DMS 273 (cell line): ENCODE measurements at regions not wholly inside any gene's neighbourhood (a gene's known extent, or its start where the extent isn't known, plus 50 kb on each side); places are given as distances from the start of the nearest gene placed in this dataset.

Experiments used
- DNase-seq: peaks from one replicate; lab custom pipeline; 2025; ENCODE audit not compliant: unreplicated experiment; lab: John Stamatoyannopoulos, UW

DNA sequence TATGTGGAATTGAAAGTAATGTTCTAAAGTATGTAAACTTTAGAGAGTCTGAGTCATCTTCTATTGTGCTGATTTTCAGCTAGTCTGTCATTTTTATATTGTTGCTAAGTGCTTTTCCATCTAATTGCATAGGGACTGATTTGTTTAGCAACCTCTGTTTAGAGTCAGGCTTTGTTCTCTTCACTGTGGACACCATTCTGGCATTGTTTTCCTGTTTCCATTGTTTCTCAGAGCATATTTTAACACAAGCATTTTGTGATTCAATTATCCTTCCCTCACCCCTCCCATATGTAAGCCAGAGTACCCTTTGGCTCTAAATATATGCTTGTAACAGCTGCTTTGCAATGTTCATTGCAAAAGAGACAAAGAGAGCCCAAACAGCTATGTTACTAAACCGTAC lies 748.4 kb upstream of the PHF14 start:
- no peak for DNase-seq

DNA sequence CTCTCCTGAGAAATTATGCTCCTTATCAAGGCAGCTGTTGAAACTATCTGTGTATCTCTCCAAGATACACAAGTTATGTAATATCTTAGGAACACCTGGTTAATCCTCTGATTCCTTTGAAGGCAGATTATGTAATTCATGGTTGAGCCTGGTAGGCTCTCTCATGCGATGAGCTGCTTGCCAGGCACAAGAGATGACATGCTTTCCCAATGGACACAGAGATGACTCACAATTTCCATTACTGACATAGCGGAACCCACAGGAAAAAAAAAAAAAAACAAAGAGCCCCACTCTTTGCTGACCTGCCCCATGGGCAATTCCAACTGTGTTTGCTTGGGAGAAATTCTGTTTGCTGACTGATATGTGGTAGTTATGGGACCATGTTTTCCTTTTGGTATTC lies 736.4 kb upstream of the PHF14 start:
- DNase-seq, result peak; percentile 34

DNA sequence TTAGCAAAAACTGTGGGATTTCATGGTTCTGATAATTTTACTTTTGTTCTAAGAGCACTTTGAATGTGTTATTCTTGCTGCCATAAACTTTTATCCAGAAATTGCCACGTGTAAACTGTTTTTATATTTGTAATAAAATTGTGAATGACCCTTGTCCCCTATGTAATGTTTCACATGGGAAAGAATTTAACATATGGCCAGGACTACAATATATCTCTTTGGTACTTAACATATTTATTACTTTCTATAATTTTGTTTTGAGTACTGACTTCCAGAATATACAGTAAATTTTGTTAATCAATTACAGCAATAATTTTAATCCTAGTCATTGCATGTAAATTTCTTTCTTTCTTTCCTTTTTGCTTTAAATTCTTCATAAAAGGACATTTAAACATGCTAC lies 735.0 kb upstream of the PHF14 start:
- no peak for DNase-seq

DNA sequence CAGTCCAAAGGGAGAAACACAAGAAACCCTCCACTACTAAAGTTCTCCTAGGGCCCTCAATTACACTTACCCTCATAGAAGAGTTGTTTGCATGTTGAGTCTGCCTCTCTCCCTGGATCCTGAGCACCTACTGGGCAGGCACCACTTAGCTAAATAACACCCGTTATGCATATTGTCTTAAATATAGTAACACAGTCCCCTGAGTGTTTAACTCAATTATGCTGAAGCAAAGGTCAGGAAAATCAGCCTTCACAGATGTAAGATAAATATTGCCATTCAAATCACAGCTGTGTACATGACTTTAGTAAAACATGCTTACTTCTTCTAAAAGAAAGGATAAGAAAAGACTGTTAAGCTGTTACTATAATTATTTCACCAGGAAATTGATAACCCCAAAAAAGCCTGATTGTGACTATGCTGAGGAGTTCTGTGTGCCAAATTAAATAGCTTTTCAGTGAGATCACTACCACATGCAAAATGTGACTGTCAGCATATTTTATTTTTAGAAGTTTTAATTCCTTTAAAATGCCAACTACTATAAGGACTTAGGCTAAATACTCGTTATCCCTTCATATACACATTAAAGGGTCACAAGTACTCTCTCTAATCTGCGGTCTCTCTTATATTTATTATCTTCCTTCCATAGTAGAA lies 733.9 kb upstream of the PHF14 start:
- DNase-seq, result peak; percentile 57

DNA sequence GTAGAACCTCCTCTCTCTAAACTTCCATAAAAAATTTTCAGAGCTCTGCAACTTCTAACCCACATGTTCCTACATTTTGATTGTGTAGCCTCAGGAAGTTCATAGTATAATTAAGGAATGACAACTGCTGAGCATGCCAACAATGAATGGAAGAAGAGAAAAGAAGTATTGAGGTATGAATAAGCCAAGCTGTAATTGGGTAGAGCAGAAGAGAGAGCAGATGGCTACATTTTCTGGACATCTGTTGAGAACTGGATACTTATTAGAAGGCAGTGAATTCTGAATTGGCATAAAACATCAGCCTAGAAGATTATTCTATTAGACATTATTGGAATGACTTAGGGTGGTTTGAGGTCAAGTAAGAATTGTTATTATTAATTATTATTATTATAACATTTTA lies 728.3 kb upstream of the PHF14 start:
- DNase-seq, result peak; percentile 97

DNA sequence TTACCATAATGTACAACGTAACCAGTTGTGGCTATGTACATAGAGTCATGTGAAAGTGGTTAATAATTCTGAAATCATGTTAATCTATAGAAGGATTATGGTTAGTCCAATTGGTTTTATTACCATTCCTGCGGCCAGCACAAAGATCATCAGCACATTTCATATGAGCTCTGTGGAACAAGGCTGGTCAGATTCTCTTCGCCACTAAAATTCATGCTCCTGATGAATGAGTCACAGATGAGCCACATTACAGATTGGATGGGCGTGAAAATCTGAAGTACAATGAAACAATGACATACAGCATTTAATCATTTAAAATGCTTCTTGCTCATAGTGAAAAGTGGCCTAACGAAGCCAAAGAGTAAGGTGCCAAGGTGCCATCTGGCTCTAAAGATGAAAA lies 716.2 kb upstream of the PHF14 start:
- no peak for DNase-seq

DNA sequence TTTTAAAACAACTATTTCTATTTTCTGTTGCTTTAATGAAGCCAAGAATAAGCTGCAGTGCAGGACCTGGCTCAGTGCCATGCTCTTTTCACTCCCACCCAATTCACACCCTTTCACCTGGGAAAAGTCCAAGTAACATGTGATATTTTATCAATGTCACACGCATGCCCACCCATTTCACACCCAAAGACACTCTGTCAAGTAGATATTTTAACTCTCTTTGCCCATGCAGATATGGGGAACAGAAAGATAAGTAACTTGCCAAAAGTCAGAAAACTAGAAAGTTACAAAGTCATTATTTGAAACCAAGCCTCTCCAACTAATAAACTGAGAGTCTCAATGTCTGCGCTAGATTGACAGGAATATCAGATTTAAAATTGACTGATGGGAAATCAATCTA lies 706.7 kb upstream of the PHF14 start:
- DNase-seq, result no peak

DNA sequence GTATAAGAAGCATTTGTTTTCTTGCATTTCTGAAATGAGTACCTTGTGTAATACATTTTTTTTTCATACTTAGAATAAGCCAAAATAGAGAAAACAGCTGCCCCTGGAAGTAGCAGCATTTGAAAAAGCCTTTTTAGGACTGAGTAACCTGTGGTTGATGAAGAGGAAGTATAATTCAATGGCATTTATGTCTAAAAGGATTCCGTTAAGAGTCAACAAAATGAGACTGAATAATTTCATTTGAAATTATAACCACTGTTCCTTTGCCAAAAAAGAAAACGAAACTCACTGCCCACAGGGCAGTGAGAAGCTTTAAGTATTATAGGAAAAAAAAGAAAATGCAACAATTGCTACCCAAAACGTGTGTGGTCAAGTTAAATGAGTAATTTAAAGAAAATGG lies 705.6 kb upstream of the PHF14 start:
- no peak for DNase-seq

DNA sequence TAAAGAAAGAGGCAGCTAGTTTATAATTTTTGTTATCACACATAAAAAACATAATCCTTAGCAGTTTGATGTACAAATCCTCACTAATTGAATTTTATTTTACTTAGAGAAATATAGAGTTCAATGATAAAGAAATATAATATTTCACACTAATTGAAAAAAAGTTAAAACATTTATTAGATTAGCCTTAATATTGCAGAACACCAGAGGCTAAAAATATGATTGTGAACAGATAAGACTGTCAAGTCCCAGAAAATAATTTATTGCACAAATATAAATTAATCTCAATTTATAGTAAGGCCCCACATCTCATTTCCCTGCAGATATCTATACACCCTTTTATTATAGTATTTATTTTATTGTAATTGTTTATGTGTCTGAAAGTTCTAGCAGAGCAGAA lies 690.8 kb upstream of the PHF14 start:
- no peak for DNase-seq

DNA sequence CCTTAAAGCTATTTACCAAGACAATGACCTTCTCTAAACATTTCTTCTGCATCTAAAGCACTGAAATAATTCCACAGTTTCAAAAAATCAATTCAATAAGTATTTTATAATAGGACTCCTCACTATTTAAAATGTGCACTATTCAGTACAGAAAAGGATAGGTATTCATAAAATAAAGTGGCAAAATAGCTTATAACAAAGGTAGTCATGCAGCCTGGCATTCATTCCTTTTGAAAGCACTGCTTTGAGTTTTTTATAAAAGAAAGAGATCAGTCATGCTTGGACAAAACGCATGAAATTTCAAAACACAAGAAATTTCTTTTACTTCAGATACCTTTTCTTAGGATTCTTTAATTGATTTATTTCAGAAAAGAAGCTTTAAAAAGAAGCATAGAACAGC lies 689.7 kb upstream of the PHF14 start:
- no peak for DNase-seq

DNA sequence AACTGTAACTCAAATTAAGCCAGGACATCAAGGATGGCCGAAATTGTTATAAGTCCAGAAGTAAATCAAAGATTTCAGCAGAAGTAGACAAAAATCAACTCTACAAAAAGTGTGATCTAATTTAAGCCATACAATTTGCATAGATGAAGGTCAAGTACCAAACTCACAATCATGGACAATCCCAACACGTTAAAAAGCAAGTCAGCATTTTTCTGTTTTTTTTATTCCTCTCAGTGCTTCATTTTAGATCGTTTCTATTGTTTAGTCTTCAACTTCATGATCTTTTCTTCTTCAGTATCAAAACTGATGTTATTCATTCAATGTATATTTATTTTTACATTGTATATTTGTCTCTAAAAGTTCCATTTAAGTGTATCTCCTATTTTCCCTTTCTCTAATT lies 674.3 kb upstream of the PHF14 start:
- DNase-seq, result no peak

DNA sequence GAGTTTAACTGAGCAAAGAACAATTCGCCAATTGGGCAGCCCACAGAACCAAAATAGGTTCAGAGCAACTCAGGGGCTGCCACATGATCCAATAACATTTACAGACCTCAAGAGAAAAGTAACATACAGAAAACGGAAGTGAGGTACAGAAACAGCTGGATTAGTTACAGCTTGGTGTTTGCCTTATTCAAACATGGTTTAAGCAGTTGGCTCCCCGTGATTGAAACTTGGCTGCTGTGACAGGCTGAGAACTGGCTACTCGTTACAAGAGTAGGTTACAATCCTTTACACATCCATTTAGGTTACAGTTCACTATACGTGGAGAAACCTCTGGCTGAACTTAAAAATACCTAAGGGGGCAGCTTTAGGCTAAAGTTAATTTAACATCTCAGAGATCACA lies 673.1 kb upstream of the PHF14 start:
- peak; percentile 12 for DNase-seq

DNA sequence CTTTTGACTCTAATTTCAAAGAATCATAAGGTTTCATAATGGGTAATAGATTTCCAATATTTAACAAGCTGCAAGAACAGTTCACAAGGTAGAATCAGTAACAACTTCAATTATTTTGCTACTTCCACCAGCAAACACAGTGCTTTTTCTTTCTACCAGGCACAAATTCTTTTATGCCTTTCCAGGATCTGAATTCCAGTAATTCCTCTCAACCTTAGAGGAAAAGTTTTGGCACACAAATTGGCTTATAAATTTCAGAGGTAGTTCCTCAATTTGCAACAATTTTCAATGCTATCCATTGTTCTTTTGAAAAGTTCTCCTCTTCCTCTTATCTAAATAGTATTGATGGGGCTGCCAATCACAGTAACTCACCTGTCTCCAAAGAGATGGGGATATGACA lies 665.4 kb upstream of the PHF14 start:
- DNase-seq, result no peak

DNA sequence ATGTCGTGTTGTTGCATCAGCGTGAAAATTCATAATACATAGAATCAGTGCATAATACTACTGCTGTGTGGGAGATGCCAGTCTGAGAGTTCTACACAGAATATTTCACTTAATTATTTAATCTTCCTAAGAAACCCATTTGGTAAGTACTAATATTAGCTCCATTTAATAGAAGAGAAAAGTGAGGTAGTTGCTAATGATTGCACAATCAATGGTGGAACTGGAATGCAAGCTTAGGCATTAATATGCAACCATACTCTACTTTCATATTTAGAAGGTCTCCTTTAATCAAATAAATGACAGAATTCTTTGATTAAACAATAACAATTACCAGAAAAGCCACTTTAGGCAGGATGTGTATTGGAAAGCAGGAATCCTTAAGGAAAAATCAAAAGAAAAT lies 660.7 kb upstream of the PHF14 start:
- DNase-seq, result no peak

DNA sequence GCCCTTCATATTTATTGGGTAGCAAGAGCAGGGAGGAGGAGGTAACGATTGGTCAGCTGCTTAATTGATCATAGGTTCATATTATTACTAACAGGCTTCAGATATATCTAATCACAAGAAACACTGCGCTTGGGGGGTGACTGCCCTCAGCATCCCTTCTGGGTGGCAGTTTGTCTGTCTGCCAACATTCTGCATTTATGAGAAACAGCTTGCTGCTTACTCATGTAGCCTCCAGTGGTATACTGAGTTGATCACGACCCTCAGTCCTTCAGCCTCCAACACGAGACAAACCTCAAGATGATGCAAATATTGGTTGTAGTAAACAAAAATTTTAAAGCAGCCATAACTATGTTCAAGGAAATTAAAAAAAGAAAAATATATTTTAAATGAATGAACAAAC lies 657.8 kb upstream of the PHF14 start:
- DNase-seq, result no peak

DNA sequence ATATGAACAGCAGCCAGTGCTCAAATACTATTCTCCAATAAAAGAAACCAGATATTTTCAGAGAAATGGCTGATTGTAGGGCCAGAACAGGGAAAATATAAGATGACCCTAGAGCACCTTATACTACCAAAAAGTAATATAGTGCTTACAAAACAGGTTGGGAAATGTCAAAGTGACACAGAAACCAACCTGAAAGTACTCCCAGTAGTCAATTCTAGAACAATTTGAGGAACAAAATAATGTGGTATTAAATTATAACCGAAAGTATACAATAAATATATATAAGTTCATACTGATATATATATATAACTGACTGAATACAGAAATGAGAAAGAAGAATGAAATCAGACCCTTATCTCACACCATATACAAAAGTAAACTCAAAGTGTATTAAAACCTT lies 657.2 kb upstream of the PHF14 start:
- DNase-seq, result no peak

DNA sequence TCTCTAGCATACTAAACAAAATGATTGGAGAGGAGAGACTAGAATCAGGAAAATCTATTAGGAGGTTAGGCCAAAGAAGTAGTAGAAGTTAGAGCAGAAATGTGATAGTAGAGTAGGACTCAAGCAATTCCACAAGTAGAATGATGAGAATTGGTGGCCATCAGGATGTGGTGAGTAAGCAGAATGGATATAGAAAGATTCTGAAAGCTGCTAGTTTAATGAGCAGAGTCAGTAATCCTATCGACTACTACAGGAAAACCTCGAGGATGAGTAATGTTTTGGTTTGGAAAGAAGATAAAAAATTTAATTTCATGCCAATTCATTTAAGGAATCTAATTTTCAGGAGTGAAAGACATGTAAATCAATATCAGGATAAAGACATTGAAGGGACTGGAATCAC lies 648.3 kb upstream of the PHF14 start:
- no peak for DNase-seq

DNA sequence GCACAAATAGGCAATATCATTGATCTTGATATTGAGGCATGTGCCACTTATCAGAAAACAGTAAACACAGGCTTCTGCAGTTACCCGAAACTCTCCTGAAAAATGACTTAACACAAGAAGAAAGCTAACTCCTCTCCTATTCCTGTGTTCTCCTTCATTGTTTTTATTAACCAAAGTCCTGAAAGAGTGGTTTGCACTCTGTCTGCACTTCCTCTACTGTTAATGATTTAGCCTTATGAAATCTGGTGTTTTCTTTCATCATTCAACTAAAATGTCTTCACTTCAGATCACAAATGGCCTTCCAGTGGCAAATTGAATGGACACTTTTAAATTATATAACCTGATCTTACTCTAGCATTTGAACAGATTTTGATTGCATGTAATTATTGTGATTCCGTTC lies 630.6 kb upstream of the PHF14 start:
- DNase-seq, result no peak

DNA sequence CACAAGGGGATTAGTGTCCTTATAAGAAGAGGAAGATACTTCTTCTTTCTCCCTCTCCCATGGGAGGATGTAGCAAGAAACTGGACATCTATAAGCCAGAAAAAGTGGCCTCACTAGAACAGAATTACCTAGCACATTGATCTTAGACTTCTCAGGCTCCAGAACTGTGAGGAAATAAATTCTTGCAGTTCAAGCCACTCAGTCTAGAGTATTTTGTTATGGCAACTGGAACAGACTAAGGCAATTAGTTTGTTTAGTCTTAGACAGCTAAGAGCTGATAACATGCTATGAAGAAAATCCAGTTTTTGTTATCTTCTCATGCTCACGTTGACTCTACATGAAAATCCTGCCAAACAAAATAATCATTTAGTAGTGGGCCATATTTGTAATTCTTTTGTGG lies 627.6 kb upstream of the PHF14 start:
- DNase-seq, result no peak

DNA sequence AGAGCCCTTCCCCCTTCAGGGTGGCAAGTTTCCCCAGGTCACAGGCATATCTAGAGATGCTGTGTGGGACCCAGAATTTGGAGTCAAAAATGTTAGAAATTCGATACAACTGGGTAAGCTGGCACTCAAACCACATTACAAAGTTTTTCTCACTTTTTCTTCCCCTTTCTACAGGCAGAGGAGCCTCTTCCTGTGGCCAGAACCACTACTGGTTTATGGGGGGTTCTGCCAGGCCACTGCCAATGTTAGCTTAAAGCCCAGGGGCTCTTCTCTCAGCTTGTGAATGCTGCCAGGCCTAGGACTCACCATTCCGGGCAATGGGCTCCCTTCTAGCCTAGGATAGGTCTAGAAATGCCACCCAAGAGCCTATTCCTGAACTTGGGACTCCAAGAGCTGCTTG lies 617.9 kb upstream of the PHF14 start:
- DNase-seq, result no peak

DNA sequence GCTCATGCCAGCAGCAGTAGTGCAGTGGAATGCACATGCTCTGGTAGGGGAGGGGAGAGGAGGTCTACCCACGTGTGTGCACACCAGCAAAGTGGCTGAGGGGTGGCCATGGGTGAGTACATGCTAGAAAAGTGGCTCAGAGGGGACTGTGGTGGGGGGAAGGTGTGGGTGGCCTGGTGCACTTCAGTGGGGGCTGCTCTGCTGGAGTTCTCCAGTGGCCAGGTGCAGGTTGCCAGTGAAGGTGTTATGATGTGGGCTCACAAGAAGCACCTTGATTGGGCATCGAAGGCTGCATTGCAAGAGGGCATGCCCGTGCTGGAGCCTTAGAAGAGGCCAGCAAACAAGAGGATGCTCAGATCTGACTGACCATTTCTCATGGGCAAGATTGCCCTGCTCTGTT lies 613.6 kb upstream of the PHF14 start:
- no peak for DNase-seq

DNA sequence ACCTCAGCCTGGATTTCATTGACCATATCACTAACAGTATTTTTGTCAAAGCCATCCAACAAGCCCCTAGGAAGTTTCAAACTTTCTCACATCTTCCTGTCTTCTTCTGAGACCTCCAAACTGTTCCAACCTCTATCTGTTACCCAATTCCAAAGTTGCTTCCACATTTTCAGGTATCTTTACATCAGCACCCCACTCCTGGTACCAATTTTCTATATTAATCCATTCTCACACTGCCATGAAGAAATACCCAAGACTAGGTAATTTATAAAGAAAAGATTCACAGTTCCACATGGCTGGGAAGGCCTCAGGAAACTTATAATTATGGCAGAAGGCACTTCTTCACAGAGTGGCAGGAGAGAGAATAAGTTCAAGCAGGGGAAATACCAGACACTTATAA lies 571.9 kb upstream of the PHF14 start:
- no peak for DNase-seq

DNA sequence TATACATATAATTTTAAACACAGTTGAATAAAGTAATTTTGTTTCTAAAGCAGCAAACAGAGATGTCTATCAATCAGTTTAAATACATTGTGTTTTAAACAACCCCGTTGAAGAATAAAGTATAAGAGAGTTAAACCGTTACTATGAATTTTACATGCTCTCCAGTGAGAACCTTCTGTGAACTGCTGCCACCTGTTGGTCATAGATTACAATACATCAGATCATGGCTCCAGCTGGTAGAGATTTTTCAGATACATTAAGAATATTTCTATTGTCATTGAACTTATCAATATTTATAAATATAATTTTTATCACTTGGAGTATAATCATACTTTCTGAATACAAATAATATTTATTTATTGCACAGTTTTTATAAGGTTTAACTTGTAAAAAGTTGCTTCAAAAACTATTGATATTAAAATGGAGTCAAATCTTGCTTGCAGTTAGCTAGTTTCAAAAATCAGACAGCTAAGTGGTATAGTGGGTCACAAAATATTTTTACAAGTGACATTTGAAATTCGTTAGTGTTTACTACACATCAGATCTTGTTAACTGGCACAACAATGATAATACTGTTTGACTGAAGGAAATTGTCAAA lies 561.2 kb upstream of the PHF14 start:
- DNase-seq, result peak; percentile 85
